GM18907 (cell line): ENCODE measurements at regions not wholly inside any gene's neighbourhood (a gene's known extent, or its start where the extent isn't known, plus 50 kb on each side); places are given as distances from the start of the nearest gene placed in this dataset.

Experiments used
- ATAC-seq: cut with Tn5 transposase; IDR thresholded peaks from one replicate; pipeline ENCODE4 v1.9.1; 2021; ENCODE audit warnings: mild to moderate bottlenecking, moderate library complexity; ENCODE audit not compliant: unreplicated experiment

DNA sequence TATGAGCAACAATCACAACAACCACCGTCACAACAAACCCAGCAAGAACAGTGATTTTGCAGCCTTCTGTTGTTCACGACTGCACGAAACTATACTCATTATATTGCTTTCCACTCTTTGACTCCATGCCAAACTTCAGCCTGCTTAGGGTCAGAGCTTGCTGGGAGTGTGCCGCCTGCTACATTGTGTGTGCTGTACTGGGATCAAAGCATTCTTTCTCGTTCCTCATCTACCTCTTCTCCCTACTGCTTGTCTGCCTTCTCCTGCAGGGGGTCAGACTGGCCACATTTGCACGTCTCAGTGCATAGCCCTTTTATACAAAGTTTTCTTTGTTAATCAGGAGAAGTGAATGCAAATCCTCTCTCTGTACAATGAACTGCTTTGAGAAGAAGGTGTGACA, 401.6 kb upstream of the CITED2 start:
- ATAC-seq, result no peak

GRCh38 chr6:139768196-139768595, 393.7 kb upstream of the CITED2 start:
- ATAC-seq, result no peak

DNA sequence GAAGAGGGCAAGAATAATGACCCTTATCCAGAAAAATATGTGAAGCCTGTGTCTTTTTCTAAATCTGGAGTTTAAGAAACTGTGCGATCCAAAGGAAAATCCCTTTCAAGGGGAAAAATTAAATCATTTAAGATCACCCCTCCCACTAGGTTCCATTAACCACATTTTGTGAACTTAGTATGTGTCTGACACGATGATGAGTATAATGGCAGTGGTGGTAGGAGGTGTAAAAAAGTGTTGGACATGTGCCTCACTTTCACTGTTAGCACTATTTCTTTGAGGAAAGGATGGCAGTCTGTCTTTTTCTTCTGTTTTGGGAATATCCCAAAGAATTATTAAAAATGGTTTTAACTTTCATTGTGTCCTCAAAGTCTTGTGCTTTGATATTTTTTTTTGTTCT, 392.3 kb upstream of the CITED2 start:
- no peak for ATAC-seq

- no peak for ATAC-seq
Measured at GRCh38 chr6:139765825-139766285, 391.4 kb upstream of the CITED2 start.

- peak; percentile 93 for ATAC-seq
Measured at GRCh38 chr6:139764498-139764986, 390.1 kb upstream of the CITED2 start.

GRCh38 chr6:139763468-139764210, 389.2 kb upstream of the CITED2 start:
- no peak for ATAC-seq

DNA sequence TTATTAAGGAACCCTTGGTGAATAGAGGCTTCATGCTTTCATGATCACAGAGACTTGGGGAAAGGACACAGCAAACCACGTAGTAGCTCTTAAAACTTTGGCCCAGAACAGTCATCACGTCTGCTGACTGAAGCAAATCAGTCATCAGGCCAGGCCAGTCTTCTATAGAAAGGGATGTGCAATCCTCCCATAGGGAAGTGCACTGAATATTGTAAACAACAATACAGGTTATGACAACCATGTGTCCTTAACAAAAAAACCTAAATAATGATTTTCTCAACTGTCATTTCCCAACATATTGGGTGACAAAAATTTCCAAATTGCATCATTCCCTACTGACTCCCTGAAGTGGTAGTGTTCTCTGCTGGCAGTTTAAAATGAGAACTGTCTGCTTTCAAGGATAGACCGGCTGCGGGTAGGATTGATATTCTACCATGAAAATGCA, 388.2 kb upstream of the CITED2 start:
- ATAC-seq, result peak; percentile 39

- ATAC-seq, result no peak
Measured at GRCh38 chr6:139760128-139760527, 385.7 kb upstream of the CITED2 start.

DNA sequence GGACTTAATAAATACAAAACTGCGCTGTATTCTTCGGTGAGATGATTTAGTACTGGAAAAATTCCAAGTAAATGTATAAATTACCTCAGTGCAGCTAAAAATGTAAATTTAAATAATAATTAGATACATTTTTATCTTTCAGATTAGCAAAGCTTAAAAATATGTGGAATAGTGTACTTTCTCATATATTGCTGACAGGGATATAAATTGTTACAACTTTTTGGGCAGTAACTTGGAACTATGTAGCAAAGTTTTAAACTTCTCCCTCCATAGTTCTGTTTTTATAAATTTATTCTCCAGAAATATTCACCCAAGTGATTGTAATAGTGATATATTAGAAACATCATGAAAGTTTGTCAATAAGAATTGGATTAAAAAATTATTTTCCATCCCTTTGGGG, 384.6 kb upstream of the CITED2 start:
- ATAC-seq, result no peak

GRCh38 chr6:139758209-139758611, 383.8 kb upstream of the CITED2 start:
- no peak for ATAC-seq

- no peak for ATAC-seq
Measured at GRCh38 chr6:139757784-139758183, 383.3 kb upstream of the CITED2 start.

DNA sequence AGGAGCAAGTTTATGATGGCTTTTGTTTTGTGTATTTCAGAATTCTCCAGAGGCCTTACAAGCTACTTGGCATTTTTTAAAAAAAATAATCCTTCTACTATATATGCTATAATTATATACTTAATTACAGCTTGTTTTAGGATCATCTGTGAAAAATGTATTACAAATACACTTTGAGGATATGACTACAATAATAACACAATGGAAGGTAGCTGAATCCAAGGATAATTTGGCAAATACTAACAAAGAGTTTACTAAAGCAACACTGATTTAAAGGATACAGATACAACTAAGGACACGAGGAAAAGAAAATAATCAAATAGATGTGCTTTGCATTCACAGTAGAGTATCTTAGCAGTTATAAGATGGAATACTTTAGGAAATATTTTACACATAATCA, 381.9 kb upstream of the CITED2 start:
- no peak for ATAC-seq

DNA sequence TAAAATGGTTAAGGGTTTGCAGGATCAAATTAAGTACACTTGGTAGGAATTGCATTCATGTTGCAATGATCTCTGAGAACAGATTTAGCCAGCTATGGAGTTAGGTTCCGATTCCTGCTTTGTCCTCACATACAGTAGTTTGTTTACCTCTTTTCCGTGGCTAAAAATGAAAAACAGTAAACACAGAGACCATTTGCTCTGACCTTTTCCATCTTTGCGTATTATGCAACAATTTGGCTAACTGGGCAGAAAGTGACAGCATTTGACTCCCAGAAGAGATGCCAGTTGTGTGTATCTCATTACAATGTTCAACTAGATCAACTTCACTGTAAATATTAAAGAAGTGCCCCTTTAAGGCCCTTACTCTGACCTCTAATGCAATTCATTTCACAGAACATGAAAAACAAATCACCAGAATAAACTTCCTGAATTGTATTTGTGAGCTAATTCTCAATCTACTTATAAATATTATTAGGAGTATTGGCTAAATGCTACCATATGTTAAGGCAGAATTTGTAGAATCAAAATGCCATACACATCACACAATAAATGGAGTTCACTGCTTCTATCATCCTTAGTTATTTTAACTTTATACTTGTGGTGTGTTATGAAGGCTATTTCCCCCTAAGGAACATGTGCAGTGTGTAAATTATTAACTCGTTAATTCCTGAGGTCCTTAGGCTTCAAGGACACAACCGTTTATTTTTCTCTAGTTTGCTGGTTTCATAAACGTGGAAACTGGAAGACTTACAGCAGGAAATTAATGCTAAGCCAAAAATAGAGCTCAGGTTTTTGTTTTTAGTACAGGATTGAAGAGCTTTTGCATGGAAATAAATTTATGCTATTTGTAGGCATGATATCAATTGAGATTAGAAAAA, 380.7 kb upstream of the CITED2 start:
- ATAC-seq, result no peak

DNA sequence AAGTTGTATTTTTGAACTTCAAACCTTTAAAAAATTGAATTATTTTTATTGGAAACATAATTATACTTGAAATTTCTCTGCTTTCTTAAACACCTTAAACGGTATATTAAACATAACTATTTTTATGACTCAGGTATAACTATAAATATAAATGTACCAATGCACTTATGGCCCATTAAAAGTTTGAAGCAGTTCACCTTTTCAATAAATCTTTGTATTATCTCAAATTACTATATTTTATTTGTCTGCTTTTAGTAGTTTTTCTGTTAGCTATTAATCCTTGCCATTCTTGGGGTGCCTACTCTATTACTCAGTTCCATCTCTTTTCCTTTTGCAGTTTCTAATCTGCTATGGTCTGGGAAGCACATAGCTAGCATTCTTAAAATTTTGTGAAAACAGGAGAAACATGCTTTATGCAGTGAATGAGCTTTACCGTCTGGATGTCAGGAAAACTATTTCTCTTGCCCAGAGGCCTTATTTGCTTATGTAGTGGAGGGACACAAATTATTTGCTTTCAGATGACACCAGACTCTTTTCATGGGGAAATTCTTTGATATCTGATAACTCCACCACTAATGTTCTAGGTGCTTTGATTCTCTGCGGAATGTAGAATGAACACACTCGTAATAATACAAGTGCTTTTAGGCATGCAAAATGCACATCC, 378.9 kb upstream of the CITED2 start:
- no peak for ATAC-seq

- no peak for ATAC-seq
Measured at GRCh38 chr6:139752086-139752485, 377.6 kb upstream of the CITED2 start.

DNA sequence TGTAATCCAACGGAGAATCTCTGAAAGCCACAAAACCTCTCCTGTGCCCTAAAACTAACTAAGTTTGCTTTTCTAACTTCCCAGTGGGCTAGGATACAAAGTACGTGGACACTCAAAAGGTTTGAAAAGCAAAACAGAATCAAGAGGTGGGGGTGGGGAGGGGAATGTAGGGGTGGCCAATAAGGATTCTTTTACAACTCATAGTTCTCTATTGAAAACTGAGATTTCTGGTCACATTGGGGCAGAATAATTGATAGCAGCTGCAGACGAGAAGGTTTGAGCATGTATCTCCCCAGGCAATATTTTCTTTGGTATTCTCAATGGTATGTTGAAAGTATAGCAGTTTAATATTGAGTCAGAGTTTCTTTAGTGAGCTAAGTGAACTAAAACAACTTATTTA, 376.7 kb upstream of the CITED2 start:
- no peak for ATAC-seq

DNA sequence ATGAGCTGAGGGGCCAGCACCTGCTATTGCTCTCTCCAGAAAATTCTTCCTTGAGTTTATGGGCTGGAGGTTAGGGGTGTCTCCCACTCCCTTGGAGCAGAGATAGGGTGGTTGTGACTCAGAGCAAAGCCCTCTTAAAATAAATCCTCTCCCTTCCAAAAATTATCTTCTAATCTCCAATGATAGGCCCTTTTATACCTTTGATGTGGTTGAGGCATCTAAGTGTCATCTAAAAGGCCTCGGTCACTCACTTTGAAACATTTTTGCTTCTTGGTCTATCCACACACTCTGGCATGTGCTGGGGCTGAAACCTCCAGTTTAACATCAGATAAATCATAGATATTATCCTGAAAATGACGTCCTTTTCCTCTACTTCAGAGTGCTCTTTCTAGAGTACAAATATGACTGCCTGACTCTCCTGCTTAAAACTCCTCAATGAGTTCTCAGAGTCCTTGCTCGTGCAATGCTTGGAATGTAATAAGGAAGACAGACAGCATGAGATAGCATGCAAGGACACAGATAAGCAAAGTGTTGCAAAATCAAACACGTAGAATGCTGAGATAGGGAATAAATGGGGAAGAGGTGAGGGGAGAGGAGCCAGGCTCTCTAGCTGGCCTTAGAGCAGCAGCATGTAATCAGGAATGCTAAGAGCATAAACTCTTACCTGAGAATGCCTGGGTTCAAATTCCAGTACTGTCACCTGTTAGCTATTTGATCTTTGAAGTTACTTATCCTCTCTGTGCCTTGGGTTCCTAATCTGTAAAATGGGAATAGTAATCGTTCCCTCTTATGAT, 374.1 kb upstream of the CITED2 start:
- ATAC-seq, result no peak

DNA sequence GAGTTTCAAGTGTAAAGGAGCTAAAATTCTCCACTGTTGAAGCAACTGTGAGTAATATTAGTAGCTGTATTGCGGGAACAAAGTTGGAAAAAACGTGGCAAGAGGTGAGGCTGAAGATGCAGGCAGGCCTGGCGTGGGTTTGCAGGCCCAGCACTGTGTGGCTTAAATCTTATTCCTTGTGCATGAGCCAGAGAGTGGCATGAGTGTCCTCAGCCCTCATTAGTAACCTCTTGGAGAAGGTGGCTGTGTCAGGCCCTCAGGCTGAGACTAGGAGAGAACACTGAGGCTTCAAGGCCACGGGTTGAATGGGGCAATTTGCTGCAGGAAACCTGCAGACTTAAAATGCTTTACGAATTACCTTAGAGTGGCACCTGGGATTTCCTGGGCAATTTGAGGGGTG, 372.7 kb upstream of the CITED2 start:
- no peak for ATAC-seq

- no peak for ATAC-seq
Measured at GRCh38 chr6:139744891-139745290, 370.4 kb upstream of the CITED2 start.

DNA sequence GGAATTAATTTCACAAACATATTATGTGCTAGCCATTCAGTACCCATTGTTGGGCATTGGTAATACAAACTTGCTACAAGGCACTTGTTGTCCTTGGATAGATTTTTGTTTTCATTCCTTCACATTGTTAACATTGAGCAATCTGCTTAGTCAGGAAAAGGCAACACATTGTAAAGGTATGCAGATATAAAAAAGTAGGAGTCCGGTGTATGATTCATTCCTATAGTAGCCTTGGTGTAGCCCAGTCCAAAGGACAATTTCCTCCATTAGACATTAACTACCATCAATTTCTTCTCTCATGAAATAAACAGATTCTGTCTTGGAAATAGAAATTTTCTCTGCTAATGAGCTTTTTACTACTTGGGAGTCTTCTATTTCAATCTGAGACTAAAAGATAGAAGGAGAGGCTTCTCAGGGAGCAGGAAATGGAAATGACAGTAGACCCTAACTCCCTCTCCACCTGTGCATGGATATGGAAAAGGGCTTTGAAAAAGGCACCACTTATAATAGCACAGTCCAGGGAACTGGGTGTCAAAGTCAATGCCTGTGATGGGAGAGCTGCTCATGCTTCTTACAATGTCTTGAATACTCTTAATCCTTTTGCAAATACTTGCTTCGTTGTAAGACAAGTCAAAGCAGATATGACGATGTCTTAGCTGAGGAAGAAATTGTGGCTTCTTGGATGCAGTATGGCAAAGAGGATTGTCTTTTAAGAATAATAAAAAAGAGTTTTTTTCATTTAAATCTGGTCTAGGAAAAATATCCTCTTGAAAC, 369.4 kb upstream of the CITED2 start:
- ATAC-seq, result no peak
